HG03066 (cell line): ENCODE measurements at regions not wholly inside any gene's neighbourhood (a gene's known extent, or its start where the extent isn't known, plus 50 kb on each side); places are given as distances from the start of the nearest gene placed in this dataset.

Experiments
- ATAC-seq: cut with Tn5 transposase; IDR thresholded peaks from one replicate; pipeline ENCODE4 v1.9.1; 2021; ENCODE audit warnings: low read depth; ENCODE audit not compliant: unreplicated experiment

DNA sequence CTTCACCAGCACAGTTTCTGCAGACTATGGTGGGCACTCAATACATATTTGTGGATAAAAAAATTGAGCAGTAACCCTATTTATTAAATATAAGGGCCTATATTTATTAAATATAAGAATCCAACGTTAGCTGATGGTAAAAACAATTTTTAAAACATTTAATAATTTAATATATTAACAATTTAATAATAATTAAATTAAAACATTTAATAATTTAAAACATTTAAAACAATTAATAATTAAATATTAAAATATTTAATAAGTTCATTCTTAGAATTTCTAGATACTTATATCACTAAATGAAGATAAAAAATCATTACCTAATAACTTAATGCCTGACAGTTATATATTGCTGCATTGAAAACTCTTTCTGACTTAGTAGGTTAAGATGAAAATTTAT, 880.2 kb upstream of the EPHA6 start:
- no peak for ATAC-seq

DNA sequence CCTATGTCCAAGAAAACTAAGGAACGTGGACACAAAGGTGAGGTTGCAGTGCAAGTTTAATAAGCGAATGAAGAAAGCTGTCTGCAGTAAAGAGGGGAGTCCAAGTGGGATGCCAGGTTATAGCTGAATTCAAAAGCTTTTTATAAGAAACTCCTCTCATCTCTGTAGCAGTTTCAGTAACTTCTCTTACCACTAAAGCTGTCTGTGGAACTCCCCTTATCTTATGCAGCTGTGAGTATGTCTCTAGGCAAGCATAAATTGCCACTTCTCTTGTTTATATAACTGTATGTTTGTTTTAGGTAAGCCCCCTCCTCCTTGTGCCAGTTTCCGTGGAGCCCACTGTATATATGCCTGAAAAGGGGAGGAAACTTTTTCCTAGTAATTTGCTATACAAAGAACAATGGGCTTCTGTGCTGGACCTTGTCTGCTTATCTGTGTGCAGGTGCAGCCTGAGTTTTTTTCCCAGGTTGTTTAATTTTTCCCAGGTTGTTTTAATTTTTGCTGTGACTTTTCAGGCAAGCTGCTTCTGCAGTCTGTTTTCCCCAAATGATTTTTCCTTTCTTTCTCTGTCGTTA, 875.1 kb upstream of the EPHA6 start:
- no peak for ATAC-seq

DNA sequence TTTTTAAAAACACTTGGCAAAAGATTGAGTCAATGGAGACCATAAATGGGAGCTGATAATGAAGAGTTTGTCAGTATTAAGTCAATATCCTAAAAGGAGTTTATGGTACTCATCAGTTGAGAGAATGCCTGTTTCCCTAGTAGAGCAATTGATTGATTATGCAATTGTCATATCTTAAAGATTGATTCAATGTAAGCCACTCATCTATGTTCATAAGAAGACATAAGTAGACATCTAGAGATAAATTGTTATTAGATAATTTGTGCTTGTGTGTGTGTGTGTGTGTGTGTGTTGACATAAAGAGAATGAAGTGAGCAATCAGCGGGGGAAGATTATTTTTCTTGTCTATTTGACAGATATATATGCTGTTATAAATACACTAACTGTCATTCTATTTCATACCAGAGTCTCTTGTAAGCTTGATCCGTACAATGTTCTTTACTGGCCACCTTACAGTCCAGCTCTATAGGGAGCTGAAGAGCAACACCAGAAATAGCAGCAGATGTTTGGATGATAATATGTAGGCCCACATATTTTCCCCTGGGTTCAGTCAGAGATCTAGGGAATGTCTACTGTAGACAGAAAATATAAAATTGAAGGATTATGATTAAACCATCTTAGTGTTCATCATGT, 848.6 kb upstream of the EPHA6 start:
- ATAC-seq, result no peak

DNA sequence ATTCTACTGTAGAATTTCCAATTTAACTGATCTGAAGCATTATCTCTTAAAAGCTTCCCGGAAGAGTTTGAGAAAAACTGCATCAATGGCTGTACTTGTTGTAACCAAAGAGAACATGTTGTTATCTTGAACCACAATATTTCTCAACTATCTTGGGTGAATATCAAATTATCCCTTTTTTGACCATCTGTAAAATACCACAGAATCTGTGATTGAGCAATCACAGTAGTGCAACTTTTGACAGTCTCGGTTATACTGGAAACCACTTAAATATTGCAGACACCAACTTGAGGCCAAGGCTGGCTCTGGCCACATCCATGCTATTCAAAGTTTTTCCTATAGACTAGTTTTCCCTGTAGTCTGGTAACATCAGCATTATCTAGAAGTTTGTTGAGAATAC, 842.8 kb upstream of the EPHA6 start:
- no peak for ATAC-seq

DNA sequence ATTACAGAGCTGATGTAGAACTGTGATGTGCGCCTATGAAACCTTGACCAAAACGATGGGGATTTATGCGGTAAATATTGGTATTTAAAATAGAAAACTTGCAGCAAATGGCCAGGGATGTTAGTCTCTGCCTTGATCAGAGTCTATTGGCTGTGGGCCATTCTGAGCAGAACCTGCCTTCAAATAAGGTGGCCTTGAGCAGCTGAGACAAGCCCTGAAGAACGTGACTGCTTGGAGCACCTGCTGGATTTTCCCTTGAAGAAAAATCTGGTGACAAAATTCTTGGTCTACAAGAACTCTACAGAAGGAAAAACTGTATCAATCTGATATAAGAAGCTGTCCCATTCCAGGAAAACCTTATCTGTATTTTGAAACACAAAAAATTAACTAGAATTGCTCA, 820.1 kb upstream of the EPHA6 start:
- no peak for ATAC-seq

DNA sequence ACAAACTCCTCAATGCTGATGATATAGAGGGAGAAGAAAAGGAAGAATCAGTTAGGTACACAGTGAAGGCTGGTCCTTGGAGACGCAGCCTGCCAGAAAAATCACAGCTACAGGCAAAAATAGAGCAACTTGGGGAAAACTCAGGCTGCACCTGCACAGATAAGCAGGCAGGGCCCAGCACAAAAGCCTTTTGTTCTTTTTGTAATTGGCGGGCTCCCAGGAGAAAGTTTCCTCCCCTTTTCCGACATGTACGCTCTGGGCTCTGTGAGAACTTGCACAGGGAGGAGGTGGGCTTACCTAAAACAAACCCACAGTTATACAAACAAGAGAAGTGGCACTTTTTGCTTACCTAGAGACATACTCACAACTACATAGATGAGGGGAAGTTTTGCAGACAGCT, 813.4 kb upstream of the EPHA6 start:
- ATAC-seq, result no peak

DNA sequence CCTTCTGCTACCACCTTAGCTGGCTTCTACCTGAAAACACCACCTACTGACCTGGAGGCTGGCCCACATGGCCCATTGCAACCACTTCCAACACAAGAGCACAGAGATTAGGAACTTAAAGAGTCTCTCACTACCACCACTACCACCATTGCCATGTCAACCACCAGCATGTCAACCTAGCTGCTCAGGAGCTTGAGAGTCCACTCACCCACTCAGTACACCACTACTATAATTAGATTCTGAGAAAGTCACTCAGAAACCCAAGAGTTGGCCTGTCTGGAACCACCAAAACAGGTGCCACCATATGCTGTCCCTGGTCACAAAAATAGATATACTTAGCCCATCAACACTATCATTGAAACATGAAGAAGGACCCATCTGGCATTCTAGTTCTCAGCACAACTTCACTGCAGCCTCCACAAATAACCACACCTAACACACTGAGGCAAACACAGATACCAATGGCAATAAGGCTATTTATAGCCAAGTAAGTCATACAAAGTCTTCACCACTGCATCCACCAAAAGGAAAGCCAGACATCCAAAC, 806.7 kb upstream of the EPHA6 start:
- ATAC-seq, result no peak

DNA sequence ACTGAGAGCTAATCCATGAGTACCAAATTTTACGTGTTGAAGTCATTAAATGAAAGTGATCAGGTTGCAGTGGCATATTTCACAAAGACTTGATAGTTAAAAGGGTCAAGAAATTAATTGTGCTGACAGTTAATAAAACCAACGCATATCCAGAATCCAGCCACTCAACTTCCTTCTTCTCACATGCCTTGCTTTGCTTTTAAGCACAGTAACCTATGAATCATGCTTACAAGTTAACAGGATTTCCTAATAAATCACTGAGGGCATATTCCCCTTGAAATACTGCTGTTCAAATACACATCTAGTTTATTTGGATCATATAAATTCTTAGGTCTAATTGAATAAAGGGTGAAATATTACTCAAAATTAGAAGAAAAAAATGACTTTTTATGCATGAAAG, 801.5 kb upstream of the EPHA6 start:
- ATAC-seq, result no peak

DNA sequence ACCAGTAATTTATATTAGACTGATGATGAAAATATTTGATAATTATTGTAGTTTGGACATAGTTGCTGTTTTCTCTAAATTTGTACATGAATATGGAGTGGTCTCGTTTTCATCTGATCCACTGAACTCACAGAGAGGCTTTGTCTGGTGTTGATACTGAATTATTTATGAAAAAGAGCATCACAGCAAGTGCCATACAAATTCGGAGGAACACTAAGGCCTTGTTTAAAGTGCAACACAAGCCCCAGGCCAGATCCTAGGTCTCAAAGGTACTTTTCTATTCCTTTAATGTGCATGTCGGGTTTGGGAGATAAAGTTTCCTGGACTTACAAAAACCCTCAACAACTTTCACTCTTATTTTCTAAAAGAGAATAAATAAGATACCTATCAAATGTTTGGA, 796.8 kb upstream of the EPHA6 start:
- no peak for ATAC-seq

DNA sequence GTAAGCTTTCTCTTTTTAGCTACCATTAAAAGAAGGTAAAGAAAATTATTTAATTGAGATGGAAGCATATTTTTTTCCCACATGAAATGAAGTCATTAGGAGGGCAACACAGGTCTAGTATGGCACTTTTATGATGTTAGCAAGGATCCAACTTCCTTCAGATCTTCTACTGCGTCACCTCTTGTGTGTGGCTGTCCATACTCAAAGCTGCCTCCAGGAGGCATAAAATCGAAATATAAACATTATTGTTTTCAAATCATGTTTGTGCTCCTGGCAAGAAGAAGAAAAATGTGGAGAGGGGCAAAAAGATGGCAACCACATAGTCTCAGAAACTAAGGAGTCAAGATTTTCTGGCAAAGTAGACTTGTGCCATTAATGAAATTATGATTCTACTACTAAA, 791.7 kb upstream of the EPHA6 start:
- no peak for ATAC-seq

DNA sequence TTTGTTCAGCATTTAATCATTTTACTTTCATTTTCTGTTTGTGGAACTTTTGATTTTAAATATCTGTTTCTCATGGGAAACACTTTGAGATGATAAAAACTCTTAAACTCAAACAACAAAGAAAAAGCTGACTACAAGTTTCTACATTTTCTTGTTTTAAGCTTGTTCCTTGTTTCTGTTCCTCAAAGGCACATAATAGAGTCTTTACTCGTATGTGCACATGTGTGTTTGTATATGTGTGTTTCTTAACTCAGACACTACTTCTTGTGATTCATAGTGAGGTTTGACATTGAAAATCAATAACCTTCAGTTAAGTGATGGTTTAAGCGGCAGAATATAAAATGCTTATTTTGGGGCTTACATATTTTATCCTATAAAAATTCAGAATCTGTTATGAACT, 786.7 kb upstream of the EPHA6 start:
- no peak for ATAC-seq

DNA sequence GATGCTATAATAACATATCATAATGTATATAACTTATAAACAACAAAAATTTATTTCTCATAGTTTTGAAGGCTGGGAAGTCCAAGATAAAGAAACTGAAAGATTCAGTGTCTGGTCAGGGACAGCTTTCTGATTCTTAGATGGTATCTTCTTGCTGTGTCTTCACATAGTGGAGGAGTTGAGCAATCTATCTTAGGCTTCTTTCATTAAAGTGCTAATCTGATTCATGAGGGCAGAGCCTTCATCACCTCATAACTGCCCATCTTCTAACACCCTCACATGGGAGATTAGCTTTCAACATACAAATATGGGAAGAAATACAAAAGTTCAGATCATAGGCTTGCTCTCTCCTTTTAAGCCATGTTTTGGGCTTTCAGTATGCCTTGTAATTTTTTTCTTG, 774.8 kb upstream of the EPHA6 start:
- no peak for ATAC-seq

DNA sequence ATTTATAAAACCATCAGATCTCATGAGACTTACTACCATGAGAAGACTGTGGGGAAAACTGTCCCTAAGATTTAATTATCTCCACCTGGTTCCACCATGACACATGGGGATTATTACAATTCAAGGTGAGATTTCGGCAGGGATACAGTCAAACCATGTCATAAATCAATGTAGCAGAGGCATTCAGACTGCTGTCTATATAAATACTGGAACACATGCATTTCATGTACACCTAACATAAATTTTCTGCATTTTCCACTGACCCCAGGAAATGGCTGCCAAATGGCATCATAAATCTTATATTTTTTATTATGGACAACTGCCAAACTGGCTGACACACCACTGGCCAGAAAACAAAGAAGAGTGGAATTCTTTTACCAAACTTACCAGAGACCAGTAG, 755.1 kb upstream of the EPHA6 start:
- ATAC-seq, result no peak

DNA sequence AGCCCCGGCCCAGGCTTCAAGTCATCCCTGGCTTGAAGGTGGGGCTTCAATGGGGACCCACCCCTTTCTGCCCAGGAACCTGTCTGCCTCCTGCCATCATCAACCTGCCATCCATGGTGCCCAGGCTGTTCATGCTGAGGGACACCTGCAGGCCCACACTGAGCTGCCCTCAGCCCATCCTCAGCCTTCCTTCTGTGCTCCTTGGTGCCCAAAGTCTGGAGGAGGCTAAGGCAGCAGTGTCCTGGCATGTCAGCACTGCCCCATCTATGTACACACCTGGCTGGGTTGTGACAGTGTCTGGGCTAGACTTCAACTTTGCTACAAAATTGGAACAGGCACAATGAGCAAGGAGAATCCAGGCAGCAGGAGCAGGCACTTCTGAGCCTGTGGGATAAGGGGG, 745.3 kb upstream of the EPHA6 start:
- ATAC-seq, result no peak

DNA sequence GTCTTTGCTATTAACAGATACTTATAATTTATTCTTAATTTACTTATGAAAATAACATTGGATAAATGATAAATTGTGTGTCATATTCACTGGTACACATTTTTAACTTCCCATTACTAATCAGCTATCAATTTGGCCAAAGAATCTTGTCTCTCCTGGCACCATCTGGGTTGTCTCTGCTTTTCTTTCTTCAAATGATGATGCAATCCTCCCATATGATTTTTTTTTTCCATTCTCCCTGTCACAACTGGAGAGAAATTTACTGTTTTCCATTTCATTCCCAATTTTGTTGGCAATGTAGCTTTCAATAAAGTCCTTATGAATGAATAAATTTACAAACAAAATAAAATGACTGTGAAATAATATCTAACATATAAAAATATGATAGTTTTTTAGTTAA, 743.7 kb upstream of the EPHA6 start:
- no peak for ATAC-seq

DNA sequence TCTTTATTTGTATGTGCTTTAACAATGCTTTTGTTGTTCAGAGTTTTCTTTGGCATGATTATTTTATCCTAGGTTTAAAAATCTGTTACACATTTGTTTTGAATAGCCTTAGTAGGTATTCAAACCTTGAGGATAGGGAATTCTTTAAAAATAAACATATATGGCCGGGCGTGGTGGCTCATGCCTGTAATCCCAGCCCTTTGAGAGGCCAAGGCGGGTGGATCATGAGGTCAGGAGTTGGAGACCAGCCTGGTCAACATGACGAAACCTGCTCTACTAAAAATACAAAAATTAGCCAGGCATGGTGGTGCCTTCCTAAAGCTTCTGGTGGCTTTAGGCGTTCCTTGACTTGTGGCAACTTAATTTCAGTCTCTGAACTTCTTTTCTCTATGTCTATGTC, 743.3 kb upstream of the EPHA6 start:
- ATAC-seq, result no peak

DNA sequence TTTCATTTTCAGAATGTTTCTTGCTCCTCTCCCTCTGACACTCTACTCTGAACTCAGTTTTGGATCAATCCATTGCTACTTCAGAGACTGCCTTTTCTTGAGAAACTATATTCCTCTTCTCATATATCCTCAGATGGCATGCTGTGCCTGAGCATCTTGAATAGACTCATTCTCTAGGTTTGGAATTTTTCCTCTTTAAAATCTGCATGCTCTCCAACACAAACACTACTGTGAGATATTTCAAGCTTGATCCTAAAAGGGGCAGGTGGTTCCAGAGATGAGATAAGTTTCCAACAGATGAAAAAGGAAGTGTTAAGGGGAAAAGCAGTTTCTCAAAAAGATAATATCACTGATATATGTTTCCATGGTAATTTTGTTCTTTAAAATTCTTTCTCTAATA, 742.2 kb upstream of the EPHA6 start:
- no peak for ATAC-seq

DNA sequence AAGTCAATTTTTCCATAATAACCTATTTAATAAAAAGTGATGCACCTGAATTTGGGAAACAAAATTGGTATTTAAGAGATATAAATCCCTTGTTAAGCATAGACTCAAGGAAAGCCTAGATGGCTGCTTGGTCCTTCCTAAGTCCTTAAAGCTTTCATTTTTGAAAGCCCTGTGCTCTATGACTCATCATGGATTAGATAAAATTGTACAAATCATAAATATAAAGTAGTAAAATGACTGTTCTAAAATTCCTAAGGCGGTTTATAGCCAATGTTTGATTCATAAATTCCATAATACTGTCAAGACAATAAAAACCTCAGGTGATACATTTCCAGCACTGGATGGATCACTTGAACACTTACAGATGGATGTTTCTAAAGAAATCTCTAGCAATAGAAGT, 730.8 kb upstream of the EPHA6 start:
- no peak for ATAC-seq

DNA sequence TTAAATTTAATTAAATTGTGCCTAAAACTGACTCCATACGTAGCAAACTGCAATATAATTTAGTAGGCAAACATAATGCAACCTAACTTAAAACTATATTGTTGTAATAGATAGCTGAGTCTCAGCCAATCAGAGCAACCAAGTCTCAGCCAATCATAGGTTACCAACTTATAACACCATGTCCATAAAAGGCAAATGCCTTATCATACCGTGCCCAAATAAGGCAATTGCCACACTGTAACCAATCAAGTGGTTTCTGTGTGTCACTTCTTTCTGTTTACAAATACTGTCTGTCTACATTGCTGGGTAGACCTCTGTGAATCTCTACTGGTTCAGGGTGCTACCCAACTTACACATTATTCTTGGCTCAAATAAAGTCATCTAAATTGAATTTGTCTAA, 728.4 kb upstream of the EPHA6 start:
- no peak for ATAC-seq

DNA sequence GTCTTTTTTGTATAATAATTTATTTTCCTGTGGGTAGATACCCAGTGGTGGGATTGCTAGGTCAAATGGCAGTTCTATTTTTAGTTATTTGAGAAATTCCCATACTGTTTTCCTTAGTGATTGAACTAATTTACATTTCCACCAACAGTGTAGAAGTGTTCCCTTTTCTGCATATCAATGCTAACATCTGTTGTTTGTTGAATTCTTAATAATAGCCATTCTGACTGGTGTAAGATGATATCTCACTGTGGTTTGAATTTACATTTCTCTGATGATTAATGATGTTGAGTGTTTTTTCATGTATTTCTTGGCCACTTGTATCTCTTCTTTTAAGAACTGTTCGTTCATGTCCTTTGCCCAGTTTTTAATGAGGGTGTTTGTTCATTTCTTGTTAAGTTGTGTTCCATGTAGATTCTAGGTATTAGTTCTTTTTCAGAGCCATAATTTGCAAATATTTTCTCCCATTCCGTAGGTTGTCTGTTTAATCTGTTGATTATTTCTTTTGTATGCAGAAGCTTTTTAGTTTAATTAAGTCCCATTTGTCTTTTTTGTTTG, 713.3 kb upstream of the EPHA6 start:
- ATAC-seq, result no peak

DNA sequence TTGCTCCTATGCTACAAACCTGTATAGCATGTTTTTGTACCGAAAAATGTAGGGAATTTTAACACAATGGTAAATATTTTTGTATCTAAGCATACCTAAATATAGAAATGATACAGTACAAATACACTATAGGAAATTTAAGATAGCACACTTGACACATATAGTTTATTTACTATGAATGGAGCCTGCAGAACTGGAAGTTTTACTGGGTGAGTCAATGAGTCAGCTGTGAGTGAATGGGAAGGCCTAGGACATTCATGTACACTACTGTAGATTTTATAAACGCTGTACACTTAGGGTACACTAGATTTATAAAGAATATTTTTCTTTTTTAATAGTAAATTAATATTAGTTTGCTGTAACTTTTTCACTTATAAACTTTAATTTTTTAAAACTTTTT, 707.7 kb upstream of the EPHA6 start:
- no peak for ATAC-seq
